NT2/D1 (cell line): ENCODE measurements at regions not wholly inside any gene's neighbourhood (a gene's known extent, or its start where the extent isn't known, plus 50 kb on each side); places are given as distances from the start of the nearest gene placed in this dataset.

ENCODE experiments used
- SUZ12 ChIP-seq: IDR thresholded peaks from 2 replicates; pipeline ENCODE4 v1.6.1; 2011; ENCODE audit not compliant: insufficient read length, insufficient read depth; ENCODE audit errors: extremely low read depth
- YY1 ChIP-seq: IDR thresholded peaks from 2 replicates; pipeline ENCODE4 v1.6.1; 2011; ENCODE audit not compliant: insufficient read length, insufficient read depth
- ZNF274 ChIP-seq: IDR thresholded peaks from 2 replicates; pipeline ENCODE4 v1.6.1; 2011; ENCODE audit warnings: mild to moderate bottlenecking, low read depth, low read length

GRCh38 chr6:43950731-43951062 is 176.6 kb downstream of the MRPL14 start:
- TF ChIP-seq YY1 (no peak), SUZ12 (no peak), ZNF274 (no peak)
